A549 (cell line): ENCODE measurements at regions not wholly inside any gene's neighbourhood (a gene's known extent, or its start where the extent isn't known, plus 50 kb on each side); places are given as distances from the start of the nearest gene placed in this dataset.
A peak's percentile ranks its signal among the peaks of the same experiment; 100 is the strongest.

ENCODE experiments used
- ATAC-seq, 2 experiments: fragments of 200-7000 bp in 1 of 2; fragments of >200 bp in 1 of 2; cut with Nextera tagmentation in 1 of 2; cut with Tn5 transposase in 1 of 2; 3 replicates each; pipeline versions ENCODE4 v1.8.0 to v1.9.1; 2018 to 2020; ENCODE audit warnings: mild to moderate bottlenecking in 1 of 2, moderate library complexity in 1 of 2
- CTCF ChIA-PET: fragments of 300-600 bp; sonication (Branson Sonifier 250); formaldehyde crosslinking; extraction: SDS; loops from one replicate; lab custom pipeline; 2021; ENCODE audit warnings: antibody characterized with exemption, inconsistent platforms; lab: Yijun Ruan, JAX
- POLR2A ChIA-PET: fragments of 350-600 bp; formaldehyde crosslinking; extraction: SDS; loops from one replicate; lab custom pipeline; 2021; ENCODE audit warnings: antibody characterized with exemption, inconsistent platforms; lab: Yijun Ruan, JAX
- DNase-seq, 2 experiments: peaks; one replicate each; pipeline versions ENCODE4 v3.0.0 to v3.0.0-alpha.2; 2011 to 2016; ENCODE audit warnings: low read depth in 1 of 2, low spot score in 1 of 2
- FAIRE-seq: peaks from 2 replicates; lab custom pipeline; 2011; peaks lifted over from hg19 to GRCh38; lab: Jason Lieb, UNC
- H3K27ac ChIP-seq, 2 experiments: fragments of >200 bp; sonication (Bioruptor Twin); formaldehyde crosslinking; 3 replicates each; pipeline ENCODE4 v1.5.1; 2016 to 2017
- H3K4me1 ChIP-seq: fragments of >200 bp; sonication (Bioruptor Twin); formaldehyde crosslinking; 3 replicates; pipeline ENCODE4 v1.6.1; 2016
- H3K4me2 ChIP-seq: fragments of >200 bp; sonication (Bioruptor Twin); formaldehyde crosslinking; 3 replicates; pipeline ENCODE4 v1.6.1; 2016
- H3K4me3 ChIP-seq: fragments of >200 bp; sonication (Bioruptor Twin); formaldehyde crosslinking; 3 replicates; pipeline ENCODE4 v1.5.1; 2016
- H3K9me3 ChIP-seq: fragments of >200 bp; sonication (Bioruptor Twin); formaldehyde crosslinking; 3 replicates; pipeline ENCODE4 v1.6.1; 2016
- ATOH8 ChIP-seq: fragments of 250-450 bp; sonication (Bioruptor Pico); IDR thresholded peaks from 2 replicates; pipeline ENCODE4 v1.5.0; 2020; ENCODE audit warnings: low read depth, mild to moderate bottlenecking, moderate library complexity
- BCL3 ChIP-seq: fragments of >200 bp; sonication (Bioruptor Twin); formaldehyde crosslinking; IDR thresholded peaks from 3 replicates; pipeline ENCODE4 v1.6.1; 2016
- CEBPB ChIP-seq, 2 experiments: fragments of >200 bp in 1 of 2; sonication (Bioruptor Twin) in 1 of 2; formaldehyde crosslinking in 1 of 2; IDR thresholded peaks; 2 replicates each; pipeline ENCODE4 v1.6.1; 2012 to 2016
- CTCF ChIP-seq: fragments of >200 bp; sonication (Bioruptor Twin); formaldehyde crosslinking; IDR thresholded peaks from 3 replicates; pipeline ENCODE4 v1.5.1; 2016
- EHF ChIP-seq: fragments of 250-450 bp; sonication (Bioruptor Pico); IDR thresholded peaks from 2 replicates; pipeline ENCODE4 v1.5.0; 2020; ENCODE audit warnings: mild to moderate bottlenecking
- ELK1 ChIP-seq: fragments of 150-350 bp; IDR thresholded peaks from 2 replicates; pipeline ENCODE4 v1.6.1; 2014; ENCODE audit warnings: low read depth, mild to moderate bottlenecking, low read length
- FOSB ChIP-seq: fragments of 250-450 bp; sonication (Bioruptor Pico); IDR thresholded peaks from 2 replicates; pipeline ENCODE4 v1.5.0; 2020; ENCODE audit warnings: mild to moderate bottlenecking, moderate library complexity
- FOSL2 ChIP-seq, 2 experiments: fragments of 450-650 bp in 1 of 2; fragments of >200 bp in 1 of 2; sonication (Bioruptor Twin) in 1 of 2; formaldehyde crosslinking; IDR thresholded peaks; 2 replicates each; pipeline versions ENCODE4 v1.5.0 to v1.6.1; 2016 to 2020; ENCODE audit warnings: mild to moderate bottlenecking in 1 of 2, moderate library complexity in 1 of 2
- FOXS1 ChIP-seq: fragments of 250-450 bp; sonication (Bioruptor Pico); IDR thresholded peaks from 2 replicates; pipeline ENCODE4 v1.5.0; 2020; ENCODE audit warnings: mild to moderate bottlenecking, moderate library complexity
- GATA3 ChIP-seq: IDR thresholded peaks from 2 replicates; pipeline ENCODE4 v1.6.1; 2012; ENCODE audit warnings: borderline replicate concordance
- HES2 ChIP-seq: fragments of >200 bp; sonication (Bioruptor Twin); formaldehyde crosslinking; IDR thresholded peaks from 2 replicates; pipeline ENCODE4 v1.6.1; 2016
- HOXB5 ChIP-seq: fragments of 250-450 bp; sonication (Bioruptor Pico); IDR thresholded peaks from 2 replicates; pipeline ENCODE4 v1.5.0; 2020; ENCODE audit warnings: mild to moderate bottlenecking, moderate library complexity
- JUNB ChIP-seq: fragments of >200 bp; sonication (Bioruptor Twin); formaldehyde crosslinking; IDR thresholded peaks from 2 replicates; pipeline ENCODE4 v1.6.1; 2016
- MAFK ChIP-seq: fragments of 450-650 bp; IDR thresholded peaks from 2 replicates; pipeline ENCODE4 v1.6.1; 2014; ENCODE audit not compliant: partially characterized antibody
- MAZ ChIP-seq: fragments of 150-350 bp; IDR thresholded peaks from 2 replicates; pipeline ENCODE4 v1.6.1; 2014; ENCODE audit warnings: antibody characterized with exemption, low read depth, low read length, borderline replicate concordance
- NPAS2 ChIP-seq: fragments of 250-450 bp; sonication (Bioruptor Pico); IDR thresholded peaks from 2 replicates; pipeline ENCODE4 v1.8.0; 2022; ENCODE audit warnings: mild to moderate bottlenecking, moderate library complexity, borderline replicate concordance
- PBX3 ChIP-seq: IDR thresholded peaks from 2 replicates; pipeline ENCODE4 v1.6.1; 2012
- POLR2A ChIP-seq: IDR thresholded peaks from 2 replicates; pipeline ENCODE4 v1.6.1; 2012; ENCODE audit warnings: mild to moderate bottlenecking, low read length
- RAD21 ChIP-seq, 2 experiments: fragments of >200 bp in 1 of 2; sonication (Bioruptor Twin) in 1 of 2; formaldehyde crosslinking in 1 of 2; IDR thresholded peaks in 1 of 2; conservative IDR thresholded peaks in 1 of 2; 2 replicates in 1 of 2; 3 replicates in 1 of 2; pipeline ENCODE4 v1.6.1; 2012 to 2018; ENCODE audit warnings: inconsistent platforms in 1 of 2
- RCOR1 ChIP-seq: fragments of 150-350 bp; IDR thresholded peaks from 2 replicates; pipeline ENCODE4 v1.6.1; 2014; ENCODE audit warnings: antibody characterized with exemption, low read length, low read depth
- SMC3 ChIP-seq: fragments of >200 bp; sonication (Bioruptor Twin); formaldehyde crosslinking; IDR thresholded peaks from 3 replicates; pipeline ENCODE4 v1.6.1; 2018; ENCODE audit warnings: inconsistent platforms
- SREBF2 ChIP-seq: fragments of 450-650 bp; IDR thresholded peaks from 2 replicates; pipeline ENCODE4 v1.6.1; 2014; ENCODE audit warnings: mild to moderate bottlenecking, moderate library complexity
- TFCP2L1 ChIP-seq: fragments of 250-450 bp; sonication (Bioruptor Pico); IDR thresholded peaks from 2 replicates; pipeline ENCODE4 v1.5.0; 2021; ENCODE audit warnings: mild to moderate bottlenecking
- TP53 ChIP-seq: fragments of 250-450 bp; sonication (Bioruptor Pico); IDR thresholded peaks from 2 replicates; pipeline ENCODE4 v1.5.0; 2021; ENCODE audit warnings: mild to moderate bottlenecking, moderate library complexity
- WGBS: methylation state at CpG from one replicate; pipeline ENCODE4 v1.1.6; 2017; ENCODE audit errors: missing lambda C conversion rate; 5-methylcytosine and 5-hydroxymethylcytosine counted together

GRCh38 chr6:144647971-144648651, 363.0 kb downstream of the UTRN start:
- FAIRE-seq (no peak), DNase-seq (no peak), ATAC-seq (peak in 1 of 2 experiments; percentile 40; a peak in 1 of 6 replicates)
- no peaks in the 10 kb centered on the region for H3K9me3 ChIP-seq
- TF ChIP-seq CTCF (peak; percentile 32), PBX3 (0 out of 2 replicates have a peak, but pooled peaks have one; percentile 40), RAD21 (conservative IDR thresholded peaks at IDR 0.05 in 1 of 2, IDR thresholded peaks at IDR 0.05 in 1 of 2) (peak in 1 of 2 experiments; percentile 55; a peak in 3 of 5 replicates), ELK1 (no peak), POLR2A (no peak), FOSL2 (IDR thresholded peaks at IDR 0.05) (no peak), FOSL2 (CRISPR knock-in tag; IDR thresholded peaks at IDR 0.05) (peak; percentile 7; the same call in 1 of the 2 replicates), BCL3 (0 out of 3 replicates have a peak, but pooled peaks have one; percentile 31), JUNB (0 out of 2 replicates have a peak, but pooled peaks have one; percentile 23), SMC3 (peak; percentile 51; the same call in 2 of the 3 replicates), HOXB5 (CRISPR knock-in tag) (peak; percentile 92; the same call in 1 of the 2 replicates), CEBPB (IDR thresholded peaks at IDR 0.05) (peak; percentile 34 to 78; a peak in 3 of 4 replicates), RCOR1 (no peak), GATA3 (peak; percentile 74)
- peak overlapping the region; percentile 75 for H3K4me2 ChIP-seq
- H3K4me1 ChIP-seq, result peaks cover 31% of the 10 kb centered on the region
- peak overlapping the region in 1 of 2 experiments; percentile 51; a peak in 3 of 6 replicates for H3K27ac ChIP-seq
- WGBS, result 10% methylated on average over 3 of the region's 3 CpGs
- no peak overlapping the region for H3K4me3 ChIP-seq
- ChIA-PET CTCF (interaction anchor here (1.4 kb wide), 2 partner anchors 13 to 63 kb away, joined by 3 read pairs; no protein-coding TSS in a partner anchor), POLR2A (no interaction called here)

GRCh38 chr6:144649085-144649484, 363.9 kb downstream of the UTRN start:
- ChIA-PET POLR2A (no interaction called here), CTCF (interaction anchor here (1.4 kb wide), 1 partner anchor 12 kb away, joined by 3 read pairs; no protein-coding TSS in a partner anchor)
- TF ChIP-seq MAFK (no peak), ATOH8 (CRISPR knock-in tag) (no peak), NPAS2 (CRISPR knock-in tag) (no peak), TFCP2L1 (CRISPR knock-in tag) (no peak), HES2 (no peak), MAZ (no peak), FOSB (CRISPR knock-in tag) (no peak), TP53 (CRISPR knock-in tag) (no peak), FOXS1 (CRISPR knock-in tag) (no peak), SREBF2 (no peak), EHF (no peak)
- ATAC-seq (no peak), FAIRE-seq (no peak), DNase-seq (no peak)
- Histone ChIP-seq H3K27ac (0 out of 6 replicates have a peak overlapping the region, but pooled peaks of 1 of the 2 experiments have one; percentile 37), H3K4me1 (peaks cover 37% of the 10 kb centered on the region), H3K9me3 (no peaks in the 10 kb centered on the region), H3K4me3 (no peak overlapping the region), H3K4me2 (peak overlapping the region; percentile 75)
- WGBS, result 71% methylated on average over 2 of the region's 2 CpGs
